IPS-NIHi7 (cell line): ENCODE measurements at regions not wholly inside any gene's neighbourhood (a gene's known extent, or its start where the extent isn't known, plus 50 kb on each side); places are given as distances from the start of the nearest gene placed in this dataset.
"Not testable (repeated sequence)": the region's sequence is repeated elsewhere in the genome, so short reads cannot be mapped to it uniquely, and the experiment has no call there.

Experiments used
- DNase-seq: peaks from one replicate; pipeline ENCODE4 v3.0.0; 2012; ENCODE audit warnings: mixed read lengths; ENCODE audit errors: extremely low spot score

DNA sequence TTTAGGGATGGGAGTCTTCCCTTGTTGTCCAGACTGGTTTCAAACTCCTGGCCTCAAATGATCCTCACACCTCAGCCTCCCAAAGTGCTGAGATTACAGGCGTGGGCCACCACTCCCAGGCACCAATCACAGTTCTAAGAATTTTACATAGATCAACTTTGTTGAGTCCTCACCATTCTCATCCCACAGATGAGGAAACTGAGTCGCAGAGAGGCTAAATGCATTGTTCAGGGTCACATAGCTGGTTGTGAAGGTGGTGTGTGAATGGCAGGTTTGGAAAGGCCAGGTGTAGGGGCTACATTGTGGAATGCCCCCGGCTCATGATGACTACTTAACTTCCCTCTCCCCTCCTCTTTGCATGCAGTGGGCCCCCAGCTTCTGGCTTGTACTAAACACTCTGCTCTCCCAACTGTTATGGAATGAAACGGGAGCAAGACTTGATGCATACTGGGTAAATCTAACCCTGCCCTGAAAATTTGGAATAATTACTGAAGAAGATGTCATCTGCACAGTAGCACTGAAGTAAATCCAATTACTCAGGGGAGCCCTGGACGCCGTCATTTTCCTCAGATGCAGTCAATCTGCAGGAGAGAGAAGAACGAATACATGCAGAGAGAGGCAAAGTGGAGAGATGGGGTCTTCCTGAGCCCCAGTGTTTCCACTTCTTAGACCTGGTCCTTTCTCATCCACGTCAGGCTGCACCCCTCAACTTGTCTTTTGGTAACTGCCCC is 102.3 kb upstream of the ZNF217 start:
- DNase-seq: no peak

DNA sequence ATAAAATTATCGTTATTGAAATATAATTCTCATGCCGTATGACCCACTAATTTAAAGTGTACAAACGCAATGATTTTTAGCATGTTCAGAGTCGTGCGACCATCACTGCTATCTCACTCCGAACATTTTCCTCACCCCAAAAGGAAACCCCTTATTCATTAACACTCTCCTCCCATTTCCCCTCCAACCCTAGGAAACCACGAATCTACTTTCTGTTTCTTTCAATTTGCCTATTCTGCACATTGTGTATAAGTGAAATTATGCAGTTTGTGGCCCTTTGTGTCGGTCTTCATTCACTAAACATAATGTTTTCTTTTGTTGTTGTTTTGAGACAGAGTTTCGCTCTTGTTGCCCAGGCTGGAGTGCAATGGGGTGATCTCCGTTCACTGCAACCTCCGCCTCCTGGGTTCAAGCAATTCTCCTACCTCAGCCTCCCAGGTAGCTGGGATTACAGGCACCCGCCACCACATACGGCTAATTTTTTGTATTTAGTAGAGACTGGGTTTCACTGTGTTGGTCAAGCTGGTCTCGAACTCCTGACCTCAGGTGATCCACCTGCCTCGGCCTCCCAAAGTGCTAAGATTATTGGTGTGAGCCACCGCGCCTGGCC is 99.7 kb upstream of the ZNF217 start:
- DNase-seq: no peak

DNA sequence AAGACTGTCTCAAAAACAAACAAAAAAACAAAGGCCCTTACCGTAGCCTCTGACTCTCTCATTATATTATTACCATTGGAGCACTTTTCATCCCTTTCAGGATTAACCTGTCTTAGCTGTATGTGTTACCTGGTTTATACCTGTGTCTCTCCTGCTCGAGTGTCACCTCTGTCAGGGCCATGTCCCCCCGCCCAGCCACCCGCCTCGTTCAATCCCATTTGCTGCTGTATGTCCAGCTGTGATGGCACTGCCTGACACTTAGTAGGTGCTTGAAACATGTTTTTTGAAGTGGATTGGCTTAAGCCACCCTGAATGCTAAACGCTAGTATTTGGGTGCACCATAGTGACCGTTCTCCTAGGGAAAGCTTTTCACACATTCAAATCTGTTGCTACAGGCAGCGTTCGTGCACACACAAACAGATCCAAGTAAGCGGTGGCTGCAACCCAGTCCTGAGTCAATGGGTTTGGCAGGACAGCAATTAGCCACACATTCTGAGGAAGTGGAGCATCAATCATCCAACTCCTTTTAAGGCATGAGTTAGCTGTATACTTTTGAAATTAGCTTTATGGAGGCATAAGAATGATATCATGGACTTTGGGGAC is 98.9 kb upstream of the ZNF217 start:
- no peak for DNase-seq

DNA sequence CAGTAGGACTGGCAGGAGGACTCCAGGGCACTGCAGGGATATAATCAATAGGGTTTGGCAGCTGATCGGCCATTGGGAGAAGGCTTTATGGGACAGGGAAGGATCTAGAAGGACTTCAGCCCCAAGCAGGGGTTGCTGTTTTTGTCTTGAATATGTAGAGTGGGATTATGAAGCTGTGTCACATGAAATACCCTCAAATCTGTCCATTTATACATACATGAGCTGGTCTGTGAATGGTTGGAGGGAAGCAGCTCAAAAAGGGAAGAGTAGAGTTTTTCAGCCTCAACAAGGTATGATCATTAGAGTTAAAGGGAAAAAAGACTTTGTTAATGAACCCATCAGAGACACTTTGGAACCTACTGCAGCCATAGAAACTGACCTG is 98.2 kb upstream of the ZNF217 start:
- DNase-seq: no peak

DNA sequence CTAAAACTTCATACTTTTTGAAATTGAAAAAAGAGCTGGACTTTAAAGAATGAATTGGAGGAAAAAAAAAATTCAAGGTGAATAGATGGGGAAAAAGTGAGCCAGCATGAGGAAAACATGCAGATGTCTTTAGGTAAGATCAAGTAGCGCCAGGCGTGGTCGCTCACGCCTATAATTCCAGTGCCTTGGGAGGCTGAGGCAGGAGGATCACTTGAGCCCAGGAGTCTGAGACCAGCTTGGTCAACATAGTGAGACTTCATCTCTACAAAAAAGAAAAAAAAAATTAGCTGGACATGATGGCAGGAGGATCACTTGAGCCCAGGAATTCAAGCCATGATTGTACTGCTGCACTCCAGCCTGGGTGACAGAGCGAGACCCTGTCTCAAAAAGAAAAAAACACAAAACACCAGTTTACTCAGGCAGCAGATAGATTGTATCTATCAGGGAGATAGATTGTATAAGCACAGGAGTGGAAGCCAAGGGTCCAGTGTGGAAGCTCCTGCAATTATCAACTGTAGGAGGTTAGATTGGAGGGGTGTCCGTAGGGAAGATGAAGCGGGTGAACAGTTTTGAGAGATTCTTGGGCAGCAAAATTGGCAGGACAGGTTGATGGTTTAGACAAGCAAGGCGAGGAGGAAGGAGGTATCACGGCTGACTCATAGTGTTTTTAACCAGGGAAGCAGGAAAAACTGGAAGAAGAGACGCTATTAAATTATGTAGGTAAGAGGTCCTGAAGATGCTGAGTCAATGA is 97.6 kb upstream of the ZNF217 start:
- DNase-seq: no peak

DNA sequence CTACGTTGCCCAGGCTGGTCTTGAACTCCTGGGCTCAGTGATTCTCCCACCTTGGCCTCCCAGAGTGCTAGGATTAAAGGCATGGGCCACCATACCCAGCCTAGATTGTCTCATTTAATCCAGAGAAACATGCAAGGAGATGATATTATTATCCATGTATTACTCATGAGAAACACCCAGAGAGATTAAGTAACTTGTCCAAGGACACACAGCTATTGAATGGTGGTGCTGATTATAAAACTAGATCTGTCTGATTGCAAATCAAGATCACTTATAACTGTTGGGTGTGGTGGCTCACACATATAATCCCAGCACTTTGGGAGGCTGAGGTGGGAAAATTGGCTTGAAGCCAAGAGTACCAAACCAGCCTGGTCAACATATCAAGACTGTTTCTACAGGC is 94.4 kb upstream of the ZNF217 start:
- no peak for DNase-seq

DNA sequence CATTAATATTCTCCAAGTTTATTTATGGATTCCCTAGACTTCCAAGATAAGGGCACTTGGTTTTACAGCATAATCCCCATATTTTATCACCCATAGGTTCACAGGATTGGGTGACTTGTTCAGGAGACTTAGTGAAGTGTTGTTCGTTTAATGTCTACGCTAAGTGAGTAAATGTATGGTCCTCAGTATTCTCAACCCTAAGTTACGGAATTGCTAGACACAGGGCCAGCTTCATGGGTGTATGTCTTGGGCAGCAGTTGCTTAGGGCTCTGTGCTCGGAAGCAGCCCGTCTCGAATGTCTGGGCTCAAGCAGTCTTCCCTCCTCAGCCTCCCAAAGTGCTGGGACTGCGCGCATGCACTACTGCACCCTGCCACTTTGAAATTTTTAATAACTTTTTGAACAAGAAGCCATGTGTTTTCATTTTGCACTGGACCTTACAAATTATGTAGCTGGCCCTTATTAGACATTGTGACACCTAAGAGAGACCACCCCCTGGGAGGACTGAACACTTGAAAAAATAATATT is 91.5 kb upstream of the ZNF217 start:
- DNase-seq: no peak

DNA sequence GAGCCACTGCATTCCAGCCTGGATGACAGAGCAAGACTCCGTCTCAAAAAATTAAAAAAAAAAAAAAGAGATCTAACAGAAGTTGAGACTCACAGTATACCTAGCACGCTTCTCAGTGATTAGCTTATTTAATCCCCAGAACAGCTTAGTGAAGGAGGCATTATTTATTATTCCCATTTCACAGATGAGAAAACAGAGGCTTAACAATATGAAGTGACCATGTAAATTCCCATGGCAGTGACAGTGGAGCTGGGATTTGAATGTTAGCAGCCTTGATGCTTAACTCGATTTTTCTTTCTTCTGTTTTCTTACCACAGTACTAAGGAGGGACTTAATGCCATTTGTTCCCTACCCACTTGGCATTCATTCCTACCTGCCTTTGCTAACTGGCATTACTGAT is 89.9 kb upstream of the ZNF217 start:
- DNase-seq: no peak

DNA sequence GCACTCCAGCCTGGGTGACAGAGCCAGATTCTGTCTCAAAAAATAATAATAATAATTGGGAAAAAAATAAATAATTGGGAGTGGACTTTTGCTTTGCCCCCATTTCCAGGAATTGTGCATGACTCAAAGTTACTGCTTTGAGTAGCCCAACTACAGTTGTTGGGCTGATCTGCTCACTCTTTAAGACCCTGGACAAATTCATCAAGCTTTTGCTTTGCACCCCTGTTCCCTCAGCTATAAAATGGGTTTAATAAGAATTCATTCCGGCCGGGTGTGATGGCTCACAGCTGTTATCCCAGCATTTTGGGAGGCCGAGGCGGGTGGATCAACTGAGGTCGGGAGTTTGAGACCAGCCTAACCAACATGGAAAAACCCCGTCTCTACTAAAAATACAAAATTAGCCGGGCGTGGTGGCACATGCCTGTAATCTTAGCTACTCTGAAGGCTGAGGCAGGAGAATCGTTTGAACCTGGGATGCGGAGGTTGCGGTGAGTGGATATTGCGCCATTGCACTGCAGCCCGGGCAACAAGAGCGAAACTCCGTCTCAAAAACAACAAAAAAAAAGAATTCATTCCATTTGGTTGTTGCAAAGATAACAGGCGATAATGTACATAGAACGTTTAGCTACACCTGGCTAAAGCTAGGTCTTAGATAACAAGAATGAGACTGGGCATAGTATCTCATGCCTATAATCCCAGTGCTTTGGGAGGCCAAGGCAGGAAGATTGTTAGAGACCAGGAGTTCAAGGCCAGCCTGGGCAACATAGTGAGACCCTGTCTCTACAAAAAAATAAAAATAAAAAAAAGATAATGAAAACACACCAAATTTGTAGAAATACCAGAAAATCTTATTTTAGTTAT is 87.9 kb upstream of the ZNF217 start:
- DNase-seq: no peak

DNA sequence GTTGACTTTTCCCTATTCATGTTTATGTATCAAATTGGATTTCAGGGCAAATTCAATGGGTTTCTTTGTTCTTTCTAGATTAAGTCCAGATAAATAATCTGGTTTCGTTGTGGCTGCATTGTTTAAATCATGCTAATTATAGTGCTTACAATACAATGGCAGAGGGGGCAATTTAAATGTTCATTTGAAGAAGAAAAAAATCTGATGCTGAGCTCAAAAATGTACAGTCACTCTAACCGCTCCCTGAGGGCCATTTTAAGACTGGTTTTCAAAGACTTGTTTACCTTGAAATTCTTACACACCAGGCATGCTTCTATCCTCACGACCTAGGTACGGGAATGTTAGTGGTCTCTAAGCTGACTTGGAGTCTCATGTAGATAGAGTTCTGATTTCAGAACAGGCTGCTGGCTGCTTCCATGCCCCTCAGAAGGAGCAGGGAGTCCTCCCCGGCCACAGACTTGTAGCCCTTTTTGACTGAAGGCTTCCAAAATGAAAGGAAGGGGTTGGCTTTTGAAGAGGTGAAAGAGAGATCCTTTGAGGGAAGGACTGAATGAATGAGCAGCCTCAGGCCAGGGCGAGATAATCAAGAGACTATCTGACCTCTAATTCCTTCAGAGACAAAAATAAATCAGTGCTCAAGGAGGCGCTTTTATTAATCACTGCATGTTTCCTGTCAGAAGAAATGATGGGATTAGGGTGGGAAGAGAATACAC is 86.1 kb upstream of the ZNF217 start:
- no peak for DNase-seq

DNA sequence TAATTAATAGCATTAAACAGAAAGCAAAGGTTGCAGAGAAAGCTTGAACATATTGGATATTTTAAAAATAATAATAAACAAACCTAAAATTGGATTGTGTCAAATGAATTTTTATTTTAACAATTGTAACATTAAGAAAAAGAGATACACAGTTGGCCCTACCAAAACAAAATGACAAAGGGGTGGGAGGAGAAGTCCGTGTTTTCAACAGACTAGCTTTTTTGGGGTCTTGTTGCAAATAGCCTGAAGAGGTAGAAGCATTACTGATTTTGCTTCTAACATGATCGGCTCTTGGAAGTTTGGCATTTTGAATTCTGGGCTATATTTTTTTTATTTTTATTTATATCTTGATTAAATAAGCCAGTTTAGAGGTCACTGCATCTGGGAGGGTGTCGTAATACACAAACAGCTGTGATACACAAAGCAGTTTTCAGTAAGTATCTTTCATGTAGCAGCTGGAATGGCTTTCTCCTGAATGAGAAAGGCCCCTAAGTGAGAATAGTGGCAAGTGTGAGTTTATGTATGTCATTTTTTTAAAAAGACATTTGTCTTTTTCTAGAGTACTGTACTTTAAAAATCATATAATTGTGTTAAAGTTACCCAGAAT is 85.5 kb upstream of the ZNF217 start:
- no peak for DNase-seq

DNA sequence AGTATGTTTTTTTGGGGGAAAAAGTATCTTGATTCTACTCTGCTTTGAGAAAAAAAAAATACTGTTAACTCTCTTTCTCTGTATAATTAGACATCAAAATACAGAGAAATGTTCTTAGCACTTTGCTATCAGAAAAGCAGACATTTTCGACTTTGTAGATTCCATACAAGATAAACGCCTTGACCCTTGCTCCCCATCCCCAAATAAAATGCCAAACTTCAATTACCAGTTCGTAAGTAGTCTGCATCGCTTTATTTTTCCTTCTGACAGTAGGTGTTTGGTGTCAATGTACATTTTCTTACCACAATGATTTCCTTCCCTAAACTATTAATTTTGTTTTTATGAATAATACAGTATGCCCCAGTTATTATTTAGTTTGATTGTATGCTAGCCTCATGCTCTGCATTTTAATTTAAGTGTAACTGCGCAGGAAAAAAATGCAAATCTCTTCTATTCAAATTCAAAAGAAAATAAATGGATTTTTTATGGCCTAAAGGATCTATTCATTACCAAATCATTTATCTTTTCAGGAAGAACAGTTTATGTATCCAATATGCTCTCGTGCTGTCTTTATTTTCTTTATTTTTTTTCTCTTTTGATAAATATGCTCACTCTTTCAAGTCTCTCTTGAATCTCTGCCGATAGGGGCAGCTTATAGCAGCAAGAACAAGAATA is 84.8 kb upstream of the ZNF217 start:
- DNase-seq: no peak

DNA sequence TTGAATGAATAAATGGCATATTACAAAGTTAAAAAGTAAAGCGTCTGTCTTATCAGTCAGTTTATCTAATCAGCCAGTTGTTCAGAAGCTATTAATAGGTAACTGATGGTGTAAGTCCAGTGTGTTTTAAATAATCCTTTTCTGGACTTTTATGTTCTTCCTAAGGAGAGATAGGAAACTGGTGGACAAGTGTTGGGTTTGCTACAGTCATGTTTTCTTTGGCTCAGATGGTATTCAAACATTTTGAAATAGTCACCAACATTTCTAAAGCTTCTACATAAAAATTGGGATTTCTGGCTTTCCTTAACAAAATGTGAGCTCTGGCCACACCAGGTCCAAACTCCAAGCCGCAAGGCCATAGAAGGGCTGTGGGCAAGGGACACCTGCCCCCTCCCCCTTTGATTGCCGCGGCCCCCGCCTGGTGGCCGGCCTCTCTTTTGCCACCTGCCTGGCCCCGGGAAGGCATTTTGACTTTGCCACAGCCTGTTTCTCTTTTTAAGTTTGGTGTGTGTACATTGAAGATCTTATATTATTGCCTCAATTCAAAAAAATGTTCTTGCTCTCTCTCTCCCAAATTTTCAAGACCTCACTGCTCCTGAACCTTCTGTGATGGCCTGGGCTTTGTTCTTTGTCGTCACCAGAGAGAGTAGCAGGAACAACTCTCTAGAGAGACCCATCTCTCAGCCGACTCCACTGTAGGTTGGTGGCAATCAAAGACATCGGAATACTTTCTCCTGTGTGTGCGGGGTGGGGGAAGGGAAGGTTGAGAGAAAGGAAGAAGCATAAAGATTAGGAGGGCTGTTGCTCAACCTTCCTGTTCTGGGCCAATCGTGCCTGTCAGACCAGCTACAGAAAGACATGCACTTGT is 84.0 kb upstream of the ZNF217 start:
- peak; percentile 46 for DNase-seq

DNA sequence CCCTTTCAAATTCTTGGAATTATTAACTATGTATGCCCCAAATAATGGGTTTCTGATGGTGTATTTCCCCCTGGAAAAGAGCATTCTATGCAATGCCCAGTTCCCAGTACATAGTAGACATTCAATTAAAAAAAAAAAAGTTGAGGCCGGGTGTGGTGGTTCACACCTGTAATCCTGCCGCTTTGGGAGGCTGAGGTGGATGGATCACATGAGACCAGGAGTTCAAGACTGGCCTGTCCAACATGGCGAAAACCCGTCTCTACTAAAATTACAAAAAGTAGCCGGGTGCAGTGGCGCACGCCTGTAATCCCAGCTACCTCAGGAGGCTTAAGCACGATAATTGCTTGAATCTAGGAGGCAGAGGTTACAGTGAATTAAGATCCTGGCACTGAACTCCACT is 83.3 kb upstream of the ZNF217 start:
- no peak for DNase-seq

DNA sequence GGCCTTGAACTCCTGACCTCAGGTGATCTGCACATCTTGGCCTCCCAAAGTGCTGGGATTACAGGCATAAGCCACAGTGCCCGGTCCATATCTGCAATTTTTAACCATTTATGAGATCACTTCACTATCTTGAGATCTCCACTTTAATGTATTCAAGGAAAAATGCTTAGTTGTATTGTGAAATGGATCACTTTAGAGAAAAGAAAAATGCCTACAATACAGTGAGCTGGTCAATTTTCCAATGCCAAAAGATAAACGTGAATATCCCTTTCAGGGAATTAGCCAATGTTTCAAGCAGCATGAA is 82.8 kb upstream of the ZNF217 start:
- no peak for DNase-seq

DNA sequence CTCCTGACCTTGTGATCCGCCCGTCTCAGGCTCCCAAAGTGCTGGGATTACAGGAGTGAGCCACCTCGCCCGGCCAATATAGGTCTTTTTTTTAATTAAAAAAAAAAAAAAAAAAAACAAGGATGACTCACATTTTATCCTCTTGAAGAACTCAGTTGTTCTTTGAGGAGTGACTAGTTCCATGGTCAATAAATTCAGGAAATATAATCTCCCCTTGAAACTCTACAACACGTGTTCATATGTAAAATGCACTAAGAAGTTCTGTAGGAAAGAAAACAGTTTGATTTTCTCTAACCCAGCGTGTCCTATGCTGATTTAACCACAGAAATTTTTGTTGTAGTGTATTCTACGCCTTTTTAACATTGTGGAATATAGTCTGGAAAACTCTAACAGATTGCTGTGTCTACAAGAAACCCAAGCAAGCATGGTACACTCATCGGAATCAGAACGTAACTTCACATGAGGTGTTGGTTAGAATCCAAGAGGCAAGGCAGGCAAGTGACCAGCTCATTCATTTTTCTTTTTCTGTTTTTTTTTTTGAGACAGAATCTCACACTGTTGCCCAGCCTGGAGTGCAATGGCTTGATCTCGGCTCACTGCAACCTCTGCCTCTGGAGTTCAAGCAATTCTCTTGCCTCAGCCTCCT is 79.0 kb upstream of the ZNF217 start:
- no peak for DNase-seq

DNA sequence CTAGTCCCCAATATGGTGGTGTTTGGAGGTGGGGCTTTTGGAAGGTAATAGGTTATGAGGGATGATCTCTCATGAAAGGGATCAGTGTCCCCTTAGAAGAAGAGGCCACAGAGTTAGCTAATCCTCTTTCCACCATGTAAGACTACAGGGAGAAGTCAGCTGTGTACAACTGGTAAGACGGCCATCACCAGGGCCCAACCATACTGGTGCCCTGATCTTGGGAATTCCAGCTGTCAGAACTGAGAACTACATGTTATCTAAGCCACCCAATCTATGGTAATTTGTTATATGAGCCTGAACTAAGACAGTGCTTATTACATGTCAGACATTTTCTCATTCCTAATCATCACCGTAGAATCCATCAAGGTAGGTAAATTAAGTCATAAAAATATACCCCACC is 77.7 kb upstream of the ZNF217 start:
- no peak for DNase-seq

DNA sequence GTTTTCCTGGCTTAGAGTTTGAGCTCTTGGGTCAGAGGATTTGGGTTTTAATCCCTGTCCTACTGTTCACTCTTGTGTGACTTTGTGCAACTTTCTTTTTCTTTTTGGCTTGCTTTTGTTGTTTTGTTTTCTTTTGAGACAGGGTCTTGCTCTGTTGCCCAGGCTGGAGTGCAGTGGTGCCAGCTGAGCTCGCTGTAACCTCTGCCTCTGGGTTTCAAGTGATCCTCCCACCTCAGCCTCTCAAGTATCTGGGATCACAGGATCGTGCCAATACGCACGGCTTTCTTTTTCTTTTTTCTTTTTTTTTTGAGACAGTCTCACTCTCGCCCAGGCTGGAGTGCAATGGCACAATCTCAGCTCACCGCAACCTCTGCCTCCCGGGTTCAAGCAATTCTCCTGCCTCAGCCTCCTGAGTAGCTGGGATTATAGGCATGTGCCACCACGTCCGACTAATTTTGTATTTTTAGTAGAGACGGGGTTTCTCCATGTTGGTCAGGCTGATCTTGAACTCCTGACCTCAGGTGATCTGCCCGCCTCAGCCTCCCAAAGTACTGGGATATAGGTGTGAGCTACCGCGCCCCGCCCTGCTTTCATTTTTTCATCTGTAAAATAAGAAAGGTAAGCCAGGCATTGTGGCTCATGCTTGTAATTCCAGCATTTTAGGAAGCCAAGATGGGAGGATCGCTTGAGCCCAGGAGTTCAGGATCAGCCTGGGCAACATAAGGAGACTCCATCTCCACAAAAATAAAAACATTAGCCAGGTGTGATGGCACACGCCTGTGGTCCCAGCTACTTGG is 76.1 kb upstream of the ZNF217 start:
- not testable (repeated sequence) for DNase-seq
